ENCODE measurements at regions not wholly inside any gene's neighbourhood (a gene's known extent, or its start where the extent isn't known, plus 50 kb on each side); places are given as distances from the start of the nearest gene placed in this dataset.

DNA sequence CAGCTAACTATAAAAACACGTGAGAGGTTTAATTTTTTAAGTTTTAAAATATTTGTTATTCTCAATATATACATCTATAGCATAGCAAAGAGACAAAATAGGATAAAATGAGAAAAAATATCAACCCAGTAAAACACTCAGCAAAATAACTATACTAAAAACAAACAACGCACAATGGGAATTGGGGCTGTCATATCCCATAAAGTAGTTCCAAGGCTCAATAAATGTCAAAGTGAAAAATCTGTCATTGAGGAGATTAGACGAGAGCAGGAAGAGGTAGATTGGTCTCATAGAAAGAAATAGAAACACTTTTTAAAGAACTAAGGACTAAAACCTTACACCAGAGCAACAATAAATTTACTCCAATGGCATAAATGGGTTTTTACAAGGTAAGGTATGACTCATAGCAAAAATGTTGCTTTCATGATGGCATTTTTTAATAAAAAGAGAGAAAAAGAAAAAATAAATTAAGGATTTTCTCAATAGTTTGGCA is 153.7 kb downstream of the EVA1A start:
- TF ChIP-seq, protein P1, sequence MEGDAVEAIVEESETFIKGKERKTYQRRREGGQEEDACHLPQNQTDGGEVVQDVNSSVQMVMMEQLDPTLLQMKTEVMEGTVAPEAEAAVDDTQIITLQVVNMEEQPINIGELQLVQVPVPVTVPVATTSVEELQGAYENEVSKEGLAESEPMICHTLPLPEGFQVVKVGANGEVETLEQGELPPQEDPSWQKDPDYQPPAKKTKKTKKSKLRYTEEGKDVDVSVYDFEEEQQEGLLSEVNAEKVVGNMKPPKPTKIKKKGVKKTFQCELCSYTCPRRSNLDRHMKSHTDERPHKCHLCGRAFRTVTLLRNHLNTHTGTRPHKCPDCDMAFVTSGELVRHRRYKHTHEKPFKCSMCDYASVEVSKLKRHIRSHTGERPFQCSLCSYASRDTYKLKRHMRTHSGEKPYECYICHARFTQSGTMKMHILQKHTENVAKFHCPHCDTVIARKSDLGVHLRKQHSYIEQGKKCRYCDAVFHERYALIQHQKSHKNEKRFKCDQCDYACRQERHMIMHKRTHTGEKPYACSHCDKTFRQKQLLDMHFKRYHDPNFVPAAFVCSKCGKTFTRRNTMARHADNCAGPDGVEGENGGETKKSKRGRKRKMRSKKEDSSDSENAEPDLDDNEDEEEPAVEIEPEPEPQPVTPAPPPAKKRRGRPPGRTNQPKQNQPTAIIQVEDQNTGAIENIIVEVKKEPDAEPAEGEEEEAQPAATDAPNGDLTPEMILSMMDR (IDR thresholded peaks at IDR 0.05) = no peak
- TF ChIP-seq POLR2A (IDR thresholded peaks at IDR 0.05) (no peak), POLR2AphosphoS5 (IDR thresholded peaks at IDR 0.05) (no peak)
